IPS DF 4.7 (cell line): ENCODE measurements at regions not wholly inside any gene's neighbourhood (a gene's known extent, or its start where the extent isn't known, plus 50 kb on each side); places are given as distances from the start of the nearest gene placed in this dataset.

ENCODE experiments used
- DNase-seq: peaks from one replicate; pipeline ENCODE4 v3.0.0-alpha.2; 2013; ENCODE audit warnings: low spot score; ENCODE audit errors: extremely low read depth

DNA sequence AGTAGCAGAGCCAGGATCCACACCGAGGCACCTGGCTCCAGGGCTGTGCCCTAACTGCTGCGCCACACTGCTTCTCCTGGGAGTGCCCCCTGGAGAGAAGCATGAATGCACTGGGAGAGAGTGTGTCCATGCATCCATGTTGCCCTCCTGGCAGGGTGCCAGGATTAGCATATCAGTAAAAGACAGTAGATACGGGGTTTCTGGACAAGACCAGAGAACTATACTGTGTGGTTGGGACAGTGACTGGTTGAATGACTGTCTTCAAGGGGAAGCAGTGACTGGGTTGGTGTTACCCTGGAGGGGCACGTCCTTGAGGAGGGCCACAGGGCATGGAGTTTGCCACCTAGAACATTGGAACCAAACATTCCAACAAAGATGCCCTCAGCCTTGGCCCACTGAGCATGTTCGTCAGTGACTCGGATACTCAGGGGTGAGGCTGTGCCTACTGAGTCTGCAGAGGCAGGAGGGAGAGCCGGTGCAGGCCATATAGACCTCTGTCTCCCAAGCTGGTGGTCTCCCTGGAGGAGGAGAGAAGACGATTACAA lies 288.8 kb downstream of the CDC5L start:
- DNase-seq: no peak

DNA sequence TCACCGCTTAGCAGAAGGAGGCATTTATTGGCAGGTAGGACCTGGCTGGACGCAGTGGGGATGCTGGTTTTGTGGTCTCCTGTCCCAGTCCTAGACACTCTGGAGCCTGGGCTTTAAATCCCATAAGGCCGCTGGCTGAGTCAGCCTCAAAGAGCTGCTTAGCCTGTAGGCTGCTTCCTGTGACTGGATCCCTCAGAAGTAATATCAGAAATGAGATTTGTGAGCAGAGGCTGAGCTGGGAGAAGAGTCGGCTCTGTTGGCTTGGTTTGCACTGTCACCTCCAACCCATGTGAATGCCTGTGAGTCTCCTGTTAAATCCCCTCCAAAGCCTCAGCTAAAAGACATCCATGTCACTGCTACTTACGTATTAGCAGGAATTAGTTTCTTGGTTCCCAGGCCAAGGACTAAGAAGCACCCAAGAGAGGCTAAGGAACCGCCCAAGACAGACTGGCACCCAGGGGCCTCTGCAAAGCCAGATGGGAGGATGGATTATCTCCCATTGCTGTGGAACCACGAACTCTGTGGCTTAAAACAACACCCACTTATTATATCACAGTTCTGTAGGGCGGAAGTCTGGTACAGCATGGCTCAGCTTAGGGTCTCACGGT lies 289.4 kb downstream of the CDC5L start:
- no peak for DNase-seq

DNA sequence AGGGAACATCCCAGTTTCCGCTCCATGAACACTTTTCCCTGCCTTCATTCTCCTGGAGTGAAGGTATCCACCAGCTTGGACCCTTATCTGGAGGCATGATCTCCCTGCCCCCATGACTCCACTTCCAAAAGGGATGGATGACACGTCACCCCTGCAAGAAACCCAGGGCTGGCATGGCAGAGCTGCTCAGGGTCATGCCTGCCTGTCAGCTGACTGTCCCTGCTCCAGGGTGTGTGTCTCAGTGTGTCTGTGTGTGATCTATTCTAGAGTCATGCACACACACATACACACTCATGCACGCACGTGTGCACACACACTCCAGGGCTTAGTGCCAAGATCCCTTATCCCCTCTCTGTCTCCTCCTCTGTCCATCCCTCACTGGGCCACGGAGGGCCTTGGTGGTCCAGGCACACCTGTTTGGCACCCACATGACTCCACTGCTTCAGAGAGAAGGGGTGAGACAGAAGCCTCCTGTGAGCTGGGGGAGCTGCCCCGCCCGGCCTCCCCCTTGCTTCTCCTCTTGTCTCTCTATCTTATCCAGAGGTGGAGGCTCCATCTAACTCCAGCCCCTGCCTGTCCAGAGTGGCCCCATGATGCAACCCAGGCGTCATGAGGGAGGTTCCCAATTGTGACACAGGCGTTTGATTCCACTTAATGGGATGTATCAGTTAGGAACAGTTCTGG lies 290.9 kb downstream of the CDC5L start:
- no peak for DNase-seq

DNA sequence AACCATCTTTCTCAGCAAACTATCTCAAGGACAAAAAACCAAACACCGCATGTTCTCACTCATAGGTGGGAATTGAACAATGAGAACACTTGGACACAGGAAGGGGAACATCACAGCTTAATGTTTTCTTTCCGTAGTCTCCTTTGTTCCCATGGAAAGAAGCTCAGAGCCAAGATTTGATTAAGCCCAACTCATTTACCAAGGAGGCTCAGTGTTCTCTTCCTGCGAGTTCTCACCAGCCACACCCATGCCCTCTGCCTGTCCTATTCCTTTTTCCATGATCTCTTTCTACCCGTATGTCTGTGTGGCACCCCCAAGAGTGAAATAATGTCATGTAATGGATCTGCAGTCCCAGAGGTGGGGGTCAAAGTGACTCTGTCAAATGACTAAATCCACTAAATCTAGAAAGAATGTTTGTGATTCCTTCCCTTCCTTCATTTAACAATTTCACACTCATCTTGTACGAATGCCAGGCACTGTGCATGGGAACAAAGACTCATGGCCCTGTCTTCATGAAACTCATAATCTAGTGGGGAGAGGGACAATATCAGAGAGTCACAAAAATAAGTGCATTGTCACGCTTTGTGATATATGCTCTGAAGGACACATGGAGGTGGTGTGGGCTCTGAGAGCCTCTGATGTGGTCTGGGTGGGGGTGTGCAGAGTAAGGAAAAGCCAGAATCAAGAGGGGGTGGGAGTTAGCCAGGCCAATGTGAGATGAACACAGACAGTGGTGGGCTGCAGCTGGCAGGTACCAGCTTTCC lies 292.1 kb downstream of the CDC5L start:
- DNase-seq: no peak

DNA sequence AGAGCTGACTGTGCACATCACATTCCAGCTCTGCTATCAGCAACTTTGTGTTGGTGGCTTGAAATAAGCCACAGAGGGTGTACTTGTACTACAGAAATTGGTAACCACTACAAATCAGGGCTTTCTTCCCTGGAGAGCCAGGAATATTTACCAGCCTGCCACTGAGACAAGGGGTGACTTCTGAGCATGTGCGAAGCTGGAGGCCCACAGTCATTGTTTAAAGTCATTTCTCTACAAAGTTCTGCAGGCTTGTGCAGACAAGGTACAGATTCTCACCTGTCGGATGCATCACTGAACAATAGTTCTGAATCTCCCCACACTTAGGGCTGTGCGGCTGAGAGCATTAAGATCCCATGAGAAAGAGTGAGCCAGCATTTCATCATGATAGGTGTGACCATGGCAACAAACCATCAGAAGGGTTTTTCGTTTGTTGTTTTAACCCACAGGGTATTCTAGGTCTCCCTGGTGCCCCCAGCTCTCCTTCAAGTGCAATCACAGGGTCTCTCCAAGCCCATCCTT lies 292.8 kb downstream of the CDC5L start:
- no peak for DNase-seq

DNA sequence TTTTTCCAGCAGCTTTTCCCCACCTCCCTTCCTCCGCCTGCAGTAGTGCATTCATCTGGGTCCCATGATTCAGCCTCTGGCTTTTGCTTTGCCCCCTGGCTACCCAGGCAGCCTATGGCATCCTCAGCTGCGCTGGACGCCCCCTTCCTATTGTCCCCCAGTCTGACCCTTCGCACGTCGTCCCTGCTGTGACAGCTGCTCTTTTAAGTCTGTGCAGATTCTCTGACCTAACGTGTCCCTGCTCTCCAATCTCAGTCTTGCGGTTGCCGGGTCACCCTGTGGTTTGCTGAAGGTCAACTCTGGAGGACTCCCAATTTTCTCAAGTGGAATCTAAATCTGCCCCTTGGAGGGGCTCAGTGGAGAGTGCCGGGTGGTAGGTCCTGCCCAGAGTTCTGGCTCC lies 294.3 kb downstream of the CDC5L start:
- DNase-seq: no peak

DNA sequence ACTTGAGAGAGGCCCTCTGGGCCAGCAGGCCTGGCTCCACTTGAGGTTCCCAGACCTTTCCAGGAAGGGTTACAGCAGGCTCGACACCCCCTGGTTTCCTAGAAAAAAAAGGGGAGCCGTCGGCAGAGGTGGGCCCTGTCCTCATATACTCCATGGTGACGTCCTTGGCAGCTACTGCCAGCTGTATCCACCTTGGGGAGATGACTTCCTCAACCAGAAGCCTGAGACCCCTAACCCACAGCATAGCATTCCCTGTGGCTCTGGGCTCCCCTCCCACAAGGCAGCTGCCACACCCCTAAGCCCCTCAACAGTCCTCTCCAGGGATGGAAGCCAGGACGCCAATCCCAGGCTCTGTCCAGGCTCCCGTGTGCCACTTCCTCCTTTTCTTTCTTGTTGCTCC lies 294.8 kb downstream of the CDC5L start:
- no peak for DNase-seq

DNA sequence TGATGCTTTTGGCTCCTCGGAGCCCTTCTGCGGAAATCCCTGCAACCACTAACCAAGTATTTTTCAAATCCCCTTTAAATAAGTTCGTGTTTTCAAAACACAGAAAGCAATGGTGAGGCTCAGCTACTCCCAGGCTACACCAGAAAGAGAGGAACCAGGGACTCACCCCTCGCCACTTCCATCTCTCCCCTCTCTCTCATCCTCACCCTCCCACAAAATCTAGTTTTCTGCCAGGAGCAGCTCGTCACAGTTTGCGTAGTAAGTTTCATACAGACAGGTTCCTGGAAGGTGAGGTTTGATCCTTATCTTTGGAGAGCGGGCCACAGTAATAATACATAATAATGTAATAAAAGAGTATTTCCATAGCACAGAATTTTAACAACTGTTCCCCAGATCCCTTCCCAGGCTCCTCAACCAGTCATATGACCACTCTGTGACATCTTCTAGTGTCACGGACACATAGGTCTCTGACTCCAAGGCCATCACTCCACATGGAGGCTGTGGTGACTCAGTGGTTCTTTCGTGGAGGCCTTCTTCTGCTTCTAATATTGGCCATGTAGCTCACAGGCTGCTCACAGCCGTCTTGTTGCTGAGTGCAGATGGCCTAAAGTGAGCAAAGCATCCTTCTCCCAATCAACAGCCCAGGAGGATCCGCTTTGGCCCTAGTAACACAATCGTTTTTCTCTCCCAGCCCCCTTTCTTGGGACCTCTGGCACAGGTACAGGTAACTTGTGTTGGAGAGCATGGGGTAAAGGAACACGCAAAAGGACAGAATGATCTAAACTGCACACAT lies 295.7 kb downstream of the CDC5L start:
- DNase-seq: no peak

DNA sequence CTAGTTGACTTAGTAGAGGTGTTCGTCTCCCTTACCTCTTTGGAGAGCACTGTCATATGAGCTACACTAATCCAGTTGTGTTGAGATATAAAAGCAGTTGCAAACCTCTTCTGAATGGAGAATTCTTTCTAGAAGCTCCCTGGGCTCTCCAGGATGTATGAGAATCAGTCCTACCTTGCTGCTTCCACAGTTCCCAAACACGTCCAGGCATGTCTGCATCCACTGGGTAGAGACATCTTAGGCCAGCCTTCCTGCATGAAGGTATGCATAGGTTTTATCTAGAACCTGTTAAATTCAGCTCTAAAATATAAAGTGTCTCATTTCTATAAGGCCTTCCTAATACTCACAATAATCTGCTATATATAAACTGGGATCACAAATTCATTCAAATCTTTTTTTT lies 297.7 kb downstream of the CDC5L start:
- no peak for DNase-seq

DNA sequence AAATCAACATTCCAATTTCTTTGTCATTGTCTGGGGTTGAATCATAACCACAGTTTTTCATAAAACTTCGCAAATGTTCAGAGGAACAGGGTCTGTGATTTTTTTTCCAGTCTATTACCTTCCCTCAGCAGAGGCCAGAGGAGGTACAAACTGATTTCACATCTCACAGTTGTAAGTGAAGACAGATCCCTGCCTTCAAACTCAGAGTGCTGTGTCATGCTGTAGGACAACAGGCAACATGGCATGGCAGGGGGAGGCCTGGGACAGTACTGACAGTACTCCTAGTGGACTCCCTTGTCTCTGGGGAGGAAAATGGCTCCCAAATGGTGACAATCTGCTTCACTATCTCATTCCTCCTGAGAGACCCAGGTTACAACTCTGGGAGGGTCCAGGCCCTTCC lies 308.6 kb downstream of the CDC5L start:
- no peak for DNase-seq

DNA sequence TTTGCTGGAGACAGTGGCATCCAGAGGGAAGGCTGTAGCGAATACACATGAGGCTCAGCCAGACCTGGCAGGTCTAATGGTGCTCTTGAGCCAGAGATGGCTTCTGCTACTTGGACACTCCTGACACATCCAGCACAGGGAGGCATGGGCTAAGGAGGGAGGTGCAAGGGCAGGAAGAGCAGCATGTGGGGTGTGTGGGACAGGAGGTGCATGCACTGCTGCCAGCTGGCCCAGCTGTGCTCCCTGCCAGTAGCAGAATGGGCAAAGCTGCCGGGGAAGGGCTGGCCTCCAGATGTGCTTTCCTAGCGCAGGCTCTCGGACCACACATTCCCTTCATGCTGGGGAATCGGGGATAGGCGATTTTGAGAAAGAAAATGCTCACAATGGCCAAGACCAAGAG lies 309.2 kb downstream of the CDC5L start:
- DNase-seq: no peak

DNA sequence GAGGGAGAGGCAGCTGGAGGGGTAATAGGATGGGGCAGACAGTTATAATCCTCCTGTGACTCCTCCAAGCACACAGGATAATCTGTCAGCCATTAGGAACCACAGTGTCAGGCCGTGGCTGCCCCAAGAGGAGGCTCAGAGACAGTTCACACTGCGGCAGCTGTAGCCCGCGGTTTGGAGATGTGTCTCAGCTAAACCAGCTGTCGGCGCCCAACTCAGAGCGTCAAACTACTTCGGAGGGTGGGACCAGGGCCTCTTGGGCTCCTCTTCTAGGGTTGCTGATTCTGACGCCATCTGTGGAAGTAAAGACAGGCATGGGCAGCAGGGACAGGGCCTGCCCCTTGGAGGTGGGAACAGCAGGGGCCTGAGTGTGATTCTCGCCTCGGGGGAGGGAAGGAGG lies 309.8 kb downstream of the CDC5L start:
- DNase-seq: no peak

DNA sequence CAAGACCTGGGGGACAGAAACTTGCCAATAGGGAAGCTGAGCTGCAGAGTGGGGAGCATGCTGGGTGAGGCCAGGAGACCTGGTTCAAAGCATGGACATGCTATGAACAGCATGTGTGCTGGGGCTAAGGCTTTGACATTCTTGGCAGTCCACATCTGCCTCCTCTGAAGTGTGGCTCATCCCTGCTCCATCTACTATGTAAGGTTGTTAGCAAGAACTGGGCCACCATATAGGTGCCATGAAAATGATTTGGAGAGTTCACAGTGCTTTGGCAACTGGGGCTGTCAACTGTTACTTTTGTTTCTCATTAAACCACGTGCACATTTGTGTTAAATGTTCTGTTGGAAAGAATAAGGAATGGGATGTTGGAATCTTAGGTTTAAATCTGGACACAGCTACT lies 311.1 kb downstream of the CDC5L start:
- DNase-seq: no peak

DNA sequence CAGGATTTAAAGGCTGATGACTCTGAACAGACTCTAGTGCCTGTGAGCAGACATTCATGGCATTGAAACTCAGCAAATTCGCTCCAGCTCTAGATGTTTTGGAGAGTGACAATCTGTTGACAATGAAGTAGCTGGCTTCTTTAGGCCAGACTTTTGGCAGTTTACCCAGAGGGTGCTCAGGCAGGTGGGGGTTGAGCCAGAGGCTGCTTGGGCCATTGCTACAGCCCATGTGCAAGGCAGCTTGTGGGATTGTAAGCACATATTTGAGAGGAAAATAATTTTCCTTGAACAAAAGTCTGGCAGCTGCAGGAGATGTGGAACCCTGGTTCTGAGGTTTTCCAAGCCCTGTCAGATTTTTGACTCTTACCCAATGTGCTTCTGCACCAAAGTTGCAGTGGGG lies 311.6 kb downstream of the CDC5L start:
- no peak for DNase-seq

DNA sequence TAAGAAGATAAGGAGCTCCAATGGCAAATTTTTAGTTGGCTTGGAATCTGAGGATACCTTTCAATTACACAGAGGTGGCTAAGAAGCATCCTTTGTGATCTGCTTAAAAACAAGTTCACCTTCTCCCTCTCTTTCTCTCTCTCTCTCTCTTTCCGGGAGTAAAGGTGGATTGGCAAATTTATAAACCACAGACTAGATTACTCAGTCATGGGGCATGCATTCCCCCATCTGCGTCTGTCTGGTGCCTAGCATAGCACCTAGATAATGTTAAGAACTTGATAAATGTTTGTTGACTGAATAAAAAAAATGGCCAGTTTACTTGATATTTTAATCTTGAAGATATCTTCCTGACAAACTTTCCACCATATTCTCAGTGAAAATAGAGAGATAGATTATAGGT lies 312.3 kb downstream of the CDC5L start:
- no peak for DNase-seq

DNA sequence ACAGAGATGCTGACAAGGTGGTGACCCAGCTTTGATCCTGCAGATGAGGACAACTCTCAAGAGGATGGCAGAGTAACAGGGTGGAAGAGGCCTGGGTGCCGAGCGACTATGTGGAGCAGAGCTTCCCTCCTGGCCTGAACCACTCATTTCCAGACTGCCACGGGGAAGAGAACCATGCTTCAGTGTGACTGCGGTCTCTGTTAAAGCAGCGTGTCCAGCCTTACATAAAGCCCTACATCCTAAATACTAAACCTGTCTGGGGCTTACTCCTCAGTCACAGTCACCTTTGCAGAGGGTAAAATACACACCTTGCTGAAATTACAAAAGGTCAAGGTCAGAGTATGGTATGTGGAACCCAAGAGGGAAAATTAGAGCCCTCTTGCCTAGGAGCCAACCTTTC lies 312.9 kb downstream of the CDC5L start:
- DNase-seq: no peak

DNA sequence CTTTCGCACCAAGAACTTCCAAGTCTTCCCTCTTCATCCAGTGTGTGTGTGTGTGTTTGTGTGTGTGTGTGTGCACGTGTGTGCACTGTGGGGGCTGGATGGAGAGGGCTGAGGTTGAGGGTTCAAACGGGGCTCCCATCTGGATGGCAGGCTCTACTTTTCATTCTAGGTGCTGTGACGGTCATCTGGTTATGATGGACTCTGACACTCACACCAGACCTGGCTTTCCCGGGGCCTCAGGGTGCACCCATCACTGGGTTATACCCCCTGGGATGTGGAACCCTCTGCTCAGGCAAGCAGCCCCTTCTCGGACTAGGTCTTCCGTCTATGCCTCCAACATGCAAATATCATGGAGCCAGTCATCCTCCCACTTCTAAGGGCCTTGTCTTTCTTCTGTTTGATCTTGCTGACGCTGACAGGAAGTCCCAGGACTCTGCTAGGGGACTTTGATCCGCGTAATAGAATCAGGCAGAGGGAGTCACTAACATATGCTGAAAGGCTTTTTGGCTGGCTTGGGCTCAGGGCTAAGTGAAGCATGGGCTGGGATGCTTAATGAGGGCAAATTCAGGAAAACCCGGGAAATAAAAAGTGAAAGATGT lies 313.6 kb downstream of the CDC5L start:
- DNase-seq: no peak

DNA sequence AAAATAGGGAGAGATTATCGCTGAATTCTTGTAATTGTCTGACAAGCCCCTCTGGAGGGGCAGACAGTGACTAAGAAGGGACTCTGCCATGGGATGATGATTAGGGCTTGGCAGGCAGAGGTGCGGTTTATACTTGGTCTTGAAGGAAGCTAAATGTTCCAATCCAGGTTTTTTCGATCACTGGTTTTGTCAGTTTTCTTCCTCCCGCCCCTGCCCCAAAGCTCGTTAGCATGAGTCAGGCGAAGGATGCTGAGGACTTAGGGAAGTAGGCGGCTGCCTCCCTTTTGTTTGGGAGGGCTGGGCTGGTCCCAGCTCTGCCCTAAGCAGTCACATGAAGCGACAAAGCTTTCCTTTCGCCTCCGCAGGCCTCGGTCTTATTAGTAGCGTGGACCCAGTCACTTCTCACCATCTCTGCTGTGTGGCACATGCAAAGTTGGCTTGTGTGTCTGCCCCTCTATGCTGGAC lies 314.2 kb downstream of the CDC5L start:
- no peak for DNase-seq

DNA sequence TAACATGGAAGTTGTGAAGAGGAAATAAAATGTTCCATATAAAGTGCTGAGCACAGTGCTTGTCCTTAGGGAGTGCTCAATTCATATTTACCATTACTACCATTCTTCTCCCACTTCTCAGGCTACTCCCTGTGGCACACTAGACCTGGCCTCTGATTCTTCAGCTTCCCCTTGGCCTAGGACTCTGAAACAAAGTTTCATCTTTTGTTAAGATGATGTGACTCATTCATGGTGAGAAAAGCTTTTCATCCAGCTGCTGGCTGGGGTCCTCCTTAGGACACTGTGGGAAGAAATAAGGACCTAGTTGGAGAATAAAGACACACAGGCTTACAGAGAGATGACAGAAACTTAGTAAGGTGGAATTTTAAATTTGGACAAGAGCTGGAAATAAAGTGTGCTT lies 314.8 kb downstream of the CDC5L start:
- DNase-seq: no peak

DNA sequence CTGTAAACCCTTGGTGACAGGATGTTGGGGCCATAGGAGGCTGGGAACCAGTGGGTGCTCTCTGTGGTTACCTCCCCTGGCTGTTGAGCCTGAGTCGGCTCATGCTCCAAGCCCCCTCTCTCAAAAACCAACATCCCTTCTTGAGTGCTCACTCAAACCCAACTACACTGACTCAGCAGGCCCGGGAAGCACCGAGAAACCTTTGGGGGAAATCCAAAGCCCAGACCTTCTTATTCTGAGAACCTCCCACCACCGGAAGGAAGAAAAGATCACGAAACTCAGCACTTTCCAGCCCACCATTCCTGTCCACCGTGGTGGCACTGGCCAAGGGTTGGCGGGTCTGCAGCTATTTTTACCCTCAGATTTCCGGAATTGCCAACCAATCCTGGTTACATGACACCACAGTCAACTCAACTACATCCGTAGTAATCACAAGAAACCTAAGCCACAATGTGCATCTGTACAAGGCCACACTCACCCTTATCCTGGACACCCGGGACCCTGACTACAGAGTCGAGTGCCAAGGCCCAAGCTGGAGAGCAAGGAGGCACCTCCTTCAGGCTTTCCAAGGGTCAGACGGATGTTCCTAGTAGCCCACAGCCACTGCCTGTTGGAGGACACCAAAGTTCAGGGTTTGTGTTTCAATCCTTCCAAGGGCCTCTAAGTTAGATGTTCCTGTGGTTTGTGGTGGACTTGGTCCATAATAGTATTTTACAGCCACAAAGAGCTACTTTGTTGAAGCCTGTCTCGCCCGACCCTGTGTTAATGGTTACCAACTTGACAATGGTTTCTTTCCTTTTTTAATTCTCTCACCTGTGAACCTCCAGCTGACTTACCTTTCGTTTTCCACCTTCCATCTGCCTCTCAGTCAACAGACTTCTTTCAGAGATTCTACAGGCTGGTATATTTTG lies 317.0 kb downstream of the CDC5L start:
- DNase-seq: no peak
